Body of pancreas (tissue), 4 donors: ENCODE measurements at regions not wholly inside any gene's neighbourhood (a gene's known extent, or its start where the extent isn't known, plus 50 kb on each side); places are given as distances from the start of the nearest gene placed in this dataset.

Experiments
- ATAC-seq: fragments of 150-250 bp; one replicate; pipeline ENCODE4 v1.9.1; 2016
- DNase-seq, 4 donors: peaks; one replicate each; pipeline ENCODE4 v3.0.0-alpha.2; 2019
- H3K27ac ChIP-seq, 4 donors: fragments of 200-600 bp; sonication (generic); 1 replicate in 3 of 4; 2 replicates in 1 of 4; pipeline versions ENCODE4 v1.5.1 to v1.6.1; 2016 to 2019; ENCODE audit warnings: mild to moderate bottlenecking in 1 of 4, mixed read lengths in 1 of 4, moderate library complexity in 1 of 4
- H3K27me3 ChIP-seq, 2 donors: fragments of 200-600 bp; sonication (generic); one replicate each; pipeline ENCODE4 v1.6.0; 2016; ENCODE audit warnings: mild to moderate bottlenecking in 1 of 2
- H3K36me3 ChIP-seq, 2 donors: fragments of 200-600 bp; sonication (generic); replicated peaks in 1 of 2; 2 replicates each; pipeline ENCODE4 v1.5.1; 2016; ENCODE audit warnings: low read depth in 2 of 2; ENCODE audit not compliant: insufficient read depth in 1 of 2
- H3K4me1 ChIP-seq: fragments of 200-600 bp; sonication (generic); one replicate; pipeline ENCODE4 v1.6.0; 2016
- H3K4me3 ChIP-seq, 2 donors: fragments of 200-600 bp; sonication (generic); 1 replicate in 1 of 2; 2 replicates in 1 of 2; pipeline ENCODE4 v1.5.1; 2016 to 2019
- H3K9me3 ChIP-seq, 3 donors: fragments of 200-600 bp; sonication (generic); 1 replicate in 2 of 3; 2 replicates in 1 of 3; pipeline ENCODE4 v1.5.1; 2016
- CTCF ChIP-seq, 7 experiments: fragments of 450-650 bp in 4 of 7; fragments of 200-600 bp in 3 of 7; sonication (generic) in 3 of 7; IDR thresholded peaks; one replicate each; pipeline ENCODE4 v1.5.1; 2016 to 2019; ENCODE audit warnings: antibody characterized with exemption in 7 of 7
- POLR2A ChIP-seq, 3 donors: fragments of 450-650 bp; IDR thresholded peaks; one replicate each; pipeline ENCODE4 v1.6.1; 2016; ENCODE audit warnings: antibody characterized with exemption in 3 of 3, mild to moderate bottlenecking in 2 of 3
- WGBS, 2 donors: methylation state at CpG; one replicate each; pipeline ENCODE4 v1.1.5; 2017; 5-methylcytosine and 5-hydroxymethylcytosine counted together
- intact Hi-C: fragments of 100-400 bp; cut with DNase I; formaldehyde crosslinking; loops from one replicate; pipeline ENCODE4 v1.15.1; 2023

GRCh38 chr5:135128361-135128760, 94.3 kb upstream of the PITX1 start:
- ATAC-seq (no peak), DNase-seq (no peak)
- 83 to 84% methylated on average over 3 of the region's 3 CpGs for WGBS, 2 donors
- no peaks in the 10 kb centered on the region for H3K4me1 ChIP-seq
- H3K4me3 ChIP-seq: no peak overlapping the region
- intact Hi-C loops: no loop called here
- TF ChIP-seq CTCF (IDR thresholded peaks at IDR 0.05) (no peak), POLR2A (IDR thresholded peaks at IDR 0.05) (no peak)
- H3K36me3 ChIP-seq: no peaks in the 10 kb centered on the region
- H3K27ac ChIP-seq: no peak overlapping the region
- H3K9me3 ChIP-seq: no peaks in the 10 kb centered on the region
- no peaks in the 10 kb centered on the region for H3K27me3 ChIP-seq

GRCh38 chr5:135127439-135128240, 93.6 kb upstream of the PITX1 start:
- 90 to 93% methylated on average over 3 to 11 of the region's 11 CpGs for WGBS, 2 donors
- Histone ChIP-seq H3K4me3 (no peak overlapping the region), H3K36me3 (no peaks in the 10 kb centered on the region), H3K27me3 (no peaks in the 10 kb centered on the region), H3K9me3 (no peaks in the 10 kb centered on the region), H3K4me1 (no peaks in the 10 kb centered on the region), H3K27ac (no peak overlapping the region)
- TF ChIP-seq POLR2A (IDR thresholded peaks at IDR 0.05): no peak
- TF ChIP-seq CTCF (IDR thresholded peaks at IDR 0.05): no peak
- intact Hi-C loops: no loop called here
- DNase-seq (no peak), ATAC-seq (no peak)

GRCh38 chr5:135126688-135127438, 92.8 kb upstream of the PITX1 start:
- WGBS, 2 donors: 43 to 45% methylated on average over 12 to 14 of the region's 14 CpGs
- Histone ChIP-seq H3K36me3 (no peaks in the 10 kb centered on the region), H3K9me3 (no peaks in the 10 kb centered on the region), H3K4me3 (no peak overlapping the region), H3K27me3 (no peaks in the 10 kb centered on the region), H3K4me1 (no peaks in the 10 kb centered on the region), H3K27ac (no peak overlapping the region)
- intact Hi-C loops: no loop called here
- DNase-seq: peak in 2 of 4 donors; percentile 24 to 40
- TF ChIP-seq CTCF (IDR thresholded peaks at IDR 0.05) (no peak), POLR2A (IDR thresholded peaks at IDR 0.05) (no peak)
- ATAC-seq: no peak

GRCh38 chr5:135124724-135125123, 90.7 kb upstream of the PITX1 start:
- DNase-seq: no peak
- no peaks in the 10 kb centered on the region for H3K27me3 ChIP-seq
- no peak overlapping the region for H3K4me3 ChIP-seq
- no peak overlapping the region for H3K27ac ChIP-seq
- intact Hi-C loops: no loop called here
- no peaks in the 10 kb centered on the region for H3K4me1 ChIP-seq
- no peak for ATAC-seq
- no peak for TF ChIP-seq POLR2A (IDR thresholded peaks at IDR 0.05)
- no peak for TF ChIP-seq CTCF (IDR thresholded peaks at IDR 0.05)
- 75 to 76% methylated on average over 8 of the region's 8 CpGs for WGBS, 2 donors
- H3K36me3 ChIP-seq: no peaks in the 10 kb centered on the region
- H3K9me3 ChIP-seq: no peaks in the 10 kb centered on the region
